ENCODE measurements at regions not wholly inside any gene's neighbourhood (a gene's known extent, or its start where the extent isn't known, plus 50 kb on each side); places are given as distances from the start of the nearest gene placed in this dataset.

- no peak for DNase-seq (ENCODE audit: low read depth, low spot score)
- no peak overlapping the region for H2AFZ ChIP-seq (ENCODE audit: control insufficient read depth, low read depth, low read length)
- CTCF ChIA-PET: no interaction called here
- no peak overlapping the region for H3K4me3 ChIP-seq
- RAD21 ChIA-PET (ENCODE audit: unreplicated experiment): no interaction called here
- intact Hi-C loops (cut with micrococcal nuclease; ENCODE audit: unreplicated experiment) (loop anchor here (10.0 kb wide), 1 partner anchor 1257 kb away; no protein-coding TSS in a partner anchor), in situ Hi-C loops (cut with MboI) (no loop called here)
- SMC1A ChIA-PET (ENCODE audit: uncharacterized antibody, unreplicated experiment): no interaction called here
- WGBS (ENCODE audit: insufficient coverage, insufficient replicate concordance, low lambda C conversion rate, missing lambda C conversion rate): 13% methylated on average over 3 of the region's 3 CpGs
- BruUV-seq (replicated peaks): no TSS peak
- H3K27ac ChIP-seq (ENCODE audit: control insufficient read depth, insufficient read depth): no peak overlapping the region
- TF ChIP-seq SMAD5 (IDR thresholded peaks at IDR 0.05; ENCODE audit: low read depth): no peak
- no peak for TF ChIP-seq POLR2AphosphoS2 (IDR thresholded peaks at IDR 0.05; ENCODE audit: low read depth, low read length)
- TF ChIP-seq NR2C2 (IDR thresholded peaks at IDR 0.05; ENCODE audit: borderline replicate concordance, control insufficient read depth, insufficient read length, low read depth): no peak
- TF ChIP-seq WRNIP1 (IDR thresholded peaks at IDR 0.05; ENCODE audit: borderline replicate concordance, low read depth, low read length): no peak
- no peak for TF ChIP-seq TCF12 (IDR thresholded peaks at IDR 0.05; ENCODE audit: low read depth, low read length)
- TF ChIP-seq, protein P1, sequence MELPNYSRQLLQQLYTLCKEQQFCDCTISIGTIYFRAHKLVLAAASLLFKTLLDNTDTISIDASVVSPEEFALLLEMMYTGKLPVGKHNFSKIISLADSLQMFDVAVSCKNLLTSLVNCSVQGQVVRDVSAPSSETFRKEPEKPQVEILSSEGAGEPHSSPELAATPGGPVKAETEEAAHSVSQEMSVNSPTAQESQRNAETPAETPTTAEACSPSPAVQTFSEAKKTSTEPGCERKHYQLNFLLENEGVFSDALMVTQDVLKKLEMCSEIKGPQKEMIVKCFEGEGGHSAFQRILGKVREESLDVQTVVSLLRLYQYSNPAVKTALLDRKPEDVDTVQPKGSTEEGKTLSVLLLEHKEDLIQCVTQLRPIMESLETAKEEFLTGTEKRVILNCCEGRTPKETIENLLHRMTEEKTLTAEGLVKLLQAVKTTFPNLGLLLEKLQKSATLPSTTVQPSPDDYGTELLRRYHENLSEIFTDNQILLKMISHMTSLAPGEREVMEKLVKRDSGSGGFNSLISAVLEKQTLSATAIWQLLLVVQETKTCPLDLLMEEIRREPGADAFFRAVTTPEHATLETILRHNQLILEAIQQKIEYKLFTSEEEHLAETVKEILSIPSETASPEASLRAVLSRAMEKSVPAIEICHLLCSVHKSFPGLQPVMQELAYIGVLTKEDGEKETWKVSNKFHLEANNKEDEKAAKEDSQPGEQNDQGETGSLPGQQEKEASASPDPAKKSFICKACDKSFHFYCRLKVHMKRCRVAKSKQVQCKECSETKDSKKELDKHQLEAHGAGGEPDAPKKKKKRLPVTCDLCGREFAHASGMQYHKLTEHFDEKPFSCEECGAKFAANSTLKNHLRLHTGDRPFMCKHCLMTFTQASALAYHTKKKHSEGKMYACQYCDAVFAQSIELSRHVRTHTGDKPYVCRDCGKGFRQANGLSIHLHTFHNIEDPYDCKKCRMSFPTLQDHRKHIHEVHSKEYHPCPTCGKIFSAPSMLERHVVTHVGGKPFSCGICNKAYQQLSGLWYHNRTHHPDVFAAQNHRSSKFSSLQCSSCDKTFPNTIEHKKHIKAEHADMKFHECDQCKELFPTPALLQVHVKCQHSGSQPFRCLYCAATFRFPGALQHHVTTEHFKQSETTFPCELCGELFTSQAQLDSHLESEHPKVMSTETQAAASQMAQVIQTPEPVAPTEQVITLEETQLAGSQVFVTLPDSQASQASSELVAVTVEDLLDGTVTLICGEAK (IDR thresholded peaks at IDR 0.05; ENCODE audit: borderline replicate concordance): no peak
- no peak for TF ChIP-seq MYC (IDR thresholded peaks at IDR 0.05; ENCODE audit: insufficient read depth, insufficient read length, insufficient replicate concordance, low read length, severe bottlenecking)
- TF ChIP-seq BHLHE40 (IDR thresholded peaks at IDR 0.05; ENCODE audit: borderline replicate concordance in 1 of 2, low read depth in 2 of 2, low read length in 1 of 2): no peak
- H4K20me1 ChIP-seq (ENCODE audit: control insufficient read depth, insufficient read depth): no peaks in the 10 kb centered on the region
- H3K79me2 ChIP-seq (ENCODE audit: control insufficient read depth, insufficient read depth, low read length): no peaks in the 10 kb centered on the region
- no peak overlapping the region for H3K4me2 ChIP-seq (ENCODE audit: control insufficient read depth, insufficient read depth)
- POLR2A ChIA-PET: no interaction called here
- H3K4me1 ChIP-seq (ENCODE audit: control insufficient read depth, insufficient read depth, low read length): no peaks in the 10 kb centered on the region
- H3K9me3 ChIP-seq (replicated peaks; ENCODE audit: control insufficient read depth, insufficient read depth, low read length): no peaks in the 10 kb centered on the region
- no peaks in the 10 kb centered on the region for H3K27me3 ChIP-seq (replicated peaks in 1 of 2; ENCODE audit: control insufficient read depth in 2 of 2, insufficient read depth in 2 of 2, low read length in 1 of 2)
- FAIRE-seq: no peak
- no peaks in the 10 kb centered on the region for H3K36me3 ChIP-seq (ENCODE audit: control insufficient read depth in 2 of 2, insufficient read depth in 2 of 2, low read length in 1 of 2)
- no peak for ATAC-seq
- H3K9ac ChIP-seq (ENCODE audit: control insufficient read depth, insufficient read depth, low read length): no peak overlapping the region
Measured at GRCh38 chr2:51791496-51791895, 759.6 kb upstream of the NRXN1 start.
